GM12872 (cell line): ENCODE measurements at regions not wholly inside any gene's neighbourhood (a gene's known extent, or its start where the extent isn't known, plus 50 kb on each side); places are given as distances from the start of the nearest gene placed in this dataset.

Source experiments
- TF ChIP-seq, protein P1 (sequence below): IDR thresholded peaks from 3 replicates; pipeline ENCODE4 v1.5.1; 2011; ENCODE audit warnings: low read depth, mild to moderate bottlenecking, low read length, moderate library complexity; ENCODE audit not compliant: insufficient read depth

DNA sequence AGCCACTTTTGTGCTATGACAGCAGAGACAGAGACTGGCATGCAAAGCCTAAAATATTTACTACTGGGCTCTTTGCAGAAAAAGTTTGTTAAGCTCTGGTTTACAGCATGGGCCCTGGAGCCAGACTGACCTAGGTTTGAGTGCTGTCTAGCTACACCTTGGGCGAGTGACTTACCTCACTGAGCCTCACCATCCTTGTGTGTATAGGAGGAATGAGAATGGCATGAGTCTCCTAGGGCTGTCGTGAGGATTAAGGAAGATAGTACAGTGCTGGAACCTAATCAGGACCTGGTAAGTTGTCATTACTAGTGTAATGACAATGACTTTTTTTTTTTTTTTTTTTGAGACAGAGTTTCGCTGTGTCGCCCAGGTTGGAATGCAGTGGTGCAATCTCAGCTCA is 65.2 kb downstream of the MSX2 start:
- TF ChIP-seq, protein P1, sequence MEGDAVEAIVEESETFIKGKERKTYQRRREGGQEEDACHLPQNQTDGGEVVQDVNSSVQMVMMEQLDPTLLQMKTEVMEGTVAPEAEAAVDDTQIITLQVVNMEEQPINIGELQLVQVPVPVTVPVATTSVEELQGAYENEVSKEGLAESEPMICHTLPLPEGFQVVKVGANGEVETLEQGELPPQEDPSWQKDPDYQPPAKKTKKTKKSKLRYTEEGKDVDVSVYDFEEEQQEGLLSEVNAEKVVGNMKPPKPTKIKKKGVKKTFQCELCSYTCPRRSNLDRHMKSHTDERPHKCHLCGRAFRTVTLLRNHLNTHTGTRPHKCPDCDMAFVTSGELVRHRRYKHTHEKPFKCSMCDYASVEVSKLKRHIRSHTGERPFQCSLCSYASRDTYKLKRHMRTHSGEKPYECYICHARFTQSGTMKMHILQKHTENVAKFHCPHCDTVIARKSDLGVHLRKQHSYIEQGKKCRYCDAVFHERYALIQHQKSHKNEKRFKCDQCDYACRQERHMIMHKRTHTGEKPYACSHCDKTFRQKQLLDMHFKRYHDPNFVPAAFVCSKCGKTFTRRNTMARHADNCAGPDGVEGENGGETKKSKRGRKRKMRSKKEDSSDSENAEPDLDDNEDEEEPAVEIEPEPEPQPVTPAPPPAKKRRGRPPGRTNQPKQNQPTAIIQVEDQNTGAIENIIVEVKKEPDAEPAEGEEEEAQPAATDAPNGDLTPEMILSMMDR = no peak

DNA sequence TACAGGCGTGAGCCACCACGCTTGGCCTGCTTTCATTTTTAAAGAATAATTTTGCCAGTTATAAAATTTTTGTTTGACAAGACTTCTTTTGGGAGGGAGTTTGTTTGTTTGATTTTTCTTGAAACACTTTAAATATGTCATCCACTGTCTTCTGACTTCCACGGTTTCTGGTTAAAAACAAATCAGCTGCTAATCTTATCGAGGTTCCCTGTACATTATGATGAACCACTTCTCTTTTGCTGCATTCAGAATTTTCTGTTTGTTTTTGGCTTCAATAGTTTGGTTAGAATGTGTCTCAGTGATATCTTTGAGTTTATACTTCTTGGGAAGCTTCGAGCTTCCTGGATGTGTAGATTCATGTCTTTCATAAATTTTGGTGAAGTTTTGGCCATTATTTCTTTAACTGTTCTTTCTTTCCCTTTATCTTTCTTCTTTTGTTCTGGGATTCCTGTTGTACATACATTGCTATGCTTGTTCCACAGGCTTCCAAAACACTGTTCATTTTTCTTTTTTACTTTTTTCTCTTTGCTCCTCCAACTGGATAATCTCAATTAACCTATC is 60.8 kb downstream of the MSX2 start:
- TF ChIP-seq, protein P1 = no peak
